ENCODE measurements at regions not wholly inside any gene's neighbourhood (a gene's known extent, or its start where the extent isn't known, plus 50 kb on each side); places are given as distances from the start of the nearest gene placed in this dataset.

DNA sequence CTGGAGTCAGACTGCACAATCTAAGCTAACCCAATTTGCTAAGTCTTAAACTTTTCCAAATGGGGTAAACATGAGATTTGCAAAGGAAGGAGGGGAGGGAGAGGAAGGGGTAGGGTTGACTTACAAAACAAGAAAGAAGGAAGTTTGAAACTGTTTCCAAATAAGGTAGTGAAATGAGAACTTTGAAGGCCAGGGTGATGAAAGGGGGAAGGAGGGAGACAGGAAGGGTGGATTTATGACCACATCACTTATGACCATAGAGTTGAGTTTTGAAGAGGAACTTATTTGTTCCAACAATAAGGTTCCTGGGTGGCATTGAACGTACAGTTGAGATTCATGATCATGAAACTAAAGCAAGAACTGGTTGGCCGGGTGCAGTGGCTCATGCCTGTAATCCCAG, 72.5 kb upstream of the DAPK1 start:
- H3K79me1 ChIP-seq (ENCODE audit: low read depth, low read length), result no peaks in the 10 kb centered on the region
- no peak for FAIRE-seq
- WGBS, 2 experiments (ENCODE audit: extremely low coverage in 1 of 2, insufficient coverage in 1 of 2, insufficient read length in 1 of 2, insufficient replicate concordance in 2 of 2, low coverage in 1 of 2, low lambda C conversion rate in 2 of 2, missing lambda C conversion rate in 1 of 2), result 87% methylated on average over 2 of the region's 2 CpGs; no CpG with 5 or more reads in 1 of the 2 experiments

More for the DNA sequence above, 72.5 kb upstream of the DAPK1 start:
- H3K18ac ChIP-seq (ENCODE audit: extremely low read depth, low read length), result no peak overlapping the region
- H3K9ac ChIP-seq (replicated peaks in 1 of 4; ENCODE audit: extremely low read depth in 1 of 4, low read depth in 3 of 4, low read length in 3 of 4), result no peak overlapping the region
- H3K23me2 ChIP-seq (ENCODE audit: low read depth, low read length), result no peaks in the 10 kb centered on the region
- ChIA-PET CTCF (ENCODE audit: partially characterized antibody) (no interaction called here), POLR2A (ENCODE audit: partially characterized antibody) (interaction anchor here (1.7 to 3.3 kb wide), 4 partner anchors 8 to 88 kb away, joined by 4 to 18 read pairs (median 10); partner anchors contain the start of gene DAPK1)
- H4K20me1 ChIP-seq (replicated peaks in 1 of 2; ENCODE audit: control insufficient read depth in 1 of 2, insufficient read depth in 2 of 2, low read length in 2 of 2), result no peaks in the 10 kb centered on the region
- no peak overlapping the region for H2BK120ac ChIP-seq (replicated peaks; ENCODE audit: low read depth, low read length)
- H3K36me3 ChIP-seq (ENCODE audit: control insufficient read depth in 2 of 4, insufficient read depth in 4 of 4, low read length in 3 of 4), result peaks cover 0 to 16% (median 4%) of the 10 kb centered on the region in 4 experiments; a peak in 4 of 8 replicates
- peaks cover 2 to 3% of the 10 kb centered on the region in 2 experiments; a peak in 2 of 4 replicates for H3K9me3 ChIP-seq (ENCODE audit: insufficient read depth in 2 of 2, low read depth in 1 of 2, low read length in 1 of 2)
- no peak overlapping the region for H3K4ac ChIP-seq (replicated peaks; ENCODE audit: insufficient read length, low read depth, low read length)
- H3K79me2 ChIP-seq (ENCODE audit: control insufficient read depth in 1 of 2, insufficient read depth in 2 of 2, low read length in 2 of 2), result no peaks in the 10 kb centered on the region
- no peak overlapping the region for H2BK5ac ChIP-seq (ENCODE audit: low read depth, low read length)
- peaks cover 0 to 6% (median 2%) of the 10 kb centered on the region in 4 experiments; a peak in 2 of 7 replicates for H3K4me1 ChIP-seq (replicated peaks in 1 of 4; ENCODE audit: control insufficient read depth in 3 of 4, insufficient read depth in 4 of 4, low read length in 3 of 4)
- no peak overlapping the region for H2BK12ac ChIP-seq (ENCODE audit: low read depth, low read length)
- no peak for DNase-seq (ENCODE audit: low read depth in 1 of 2, low spot score in 2 of 2)
- H4K5ac ChIP-seq (ENCODE audit: insufficient read length, low read depth, low read length), result no peak overlapping the region
- H4K91ac ChIP-seq (replicated peaks; ENCODE audit: insufficient read length, low read length), result no peak overlapping the region
- no peak overlapping the region for H2AFZ ChIP-seq (ENCODE audit: low read length)
- no peak overlapping the region for H4K8ac ChIP-seq (ENCODE audit: extremely low read depth, insufficient read depth, low read length)
- H3K56ac ChIP-seq (replicated peaks; ENCODE audit: insufficient read length, low read depth, low read length), result no peak overlapping the region
- H3K4me3 ChIP-seq (ENCODE audit: extremely low read depth in 1 of 4, insufficient read depth in 2 of 4, low read depth in 3 of 4, low read length in 4 of 4), result no peak overlapping the region
- no peak overlapping the region for H3K27ac ChIP-seq (ENCODE audit: low read depth, low read length)
- no peak overlapping the region for H3K4me2 ChIP-seq (ENCODE audit: insufficient read depth in 1 of 2, low read depth in 2 of 2, low read length in 2 of 2)
- no peak overlapping the region for H2BK15ac ChIP-seq (ENCODE audit: low read length)
- TF ChIP-seq CBX8 (IDR thresholded peaks at IDR 0.05; ENCODE audit: borderline replicate concordance, low read depth, low read length) (no peak), KDM5A (IDR thresholded peaks at IDR 0.05; ENCODE audit: low read length) (no peak)
- no peak overlapping the region; the same call in 1 of the 2 replicates for H2AK5ac ChIP-seq (ENCODE audit: low read depth, low read length)
- H3K27me3 ChIP-seq (replicated peaks in 1 of 4; ENCODE audit: control insufficient read depth in 3 of 4, extremely low read depth in 1 of 4, insufficient read depth in 3 of 4, low read length in 3 of 4), result no peaks in the 10 kb centered on the region; a peak in 1 of 7 replicates
- no peak overlapping the region for H3K14ac ChIP-seq (ENCODE audit: insufficient read length)
- no peak overlapping the region for H2BK20ac ChIP-seq (ENCODE audit: low read length)
- H3K23ac ChIP-seq (ENCODE audit: insufficient read length), result no peak overlapping the region
